ENCODE measurements at regions not wholly inside any gene's neighbourhood (a gene's known extent, or its start where the extent isn't known, plus 50 kb on each side); places are given as distances from the start of the nearest gene placed in this dataset.

DNA sequence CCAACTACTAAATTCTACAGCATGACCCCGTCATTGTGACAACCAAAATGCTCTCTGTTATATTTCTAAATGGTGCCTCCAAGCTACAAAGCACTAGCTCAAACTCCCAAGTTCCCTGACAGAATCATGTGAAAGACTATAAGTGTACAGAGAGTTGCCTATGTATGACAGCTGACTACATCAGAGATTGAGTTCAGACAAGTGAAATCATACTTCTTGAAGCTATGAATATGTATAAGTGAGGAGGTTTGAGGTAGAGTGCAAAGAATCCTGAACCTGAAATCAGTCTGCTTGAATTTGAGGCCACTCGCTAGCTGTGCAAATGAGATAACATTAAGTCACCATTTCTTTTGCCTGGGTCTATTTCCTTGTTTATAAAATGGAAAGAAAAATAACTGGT lies 63.9 kb upstream of the TP63 start:
- TF ChIP-seq SIN3A (IDR thresholded peaks at IDR 0.05; ENCODE audit: borderline replicate concordance, insufficient read depth, low read depth, low read length): no peak
- TF ChIP-seq CTCF (IDR thresholded peaks at IDR 0.05): no peak
- no peak for TF ChIP-seq POLR2AphosphoS5 (IDR thresholded peaks at IDR 0.05; ENCODE audit: low read depth, low read length)
- TF ChIP-seq TCF7L2 (IDR thresholded peaks at IDR 0.05; ENCODE audit: low read depth, low read length): no peak
